NT2/D1 (cell line): ENCODE measurements at regions not wholly inside any gene's neighbourhood (a gene's known extent, or its start where the extent isn't known, plus 50 kb on each side); places are given as distances from the start of the nearest gene placed in this dataset.

Source experiments
- SUZ12 ChIP-seq: IDR thresholded peaks from 2 replicates; pipeline ENCODE4 v1.6.1; 2011; ENCODE audit not compliant: insufficient read length, insufficient read depth; ENCODE audit errors: extremely low read depth
- YY1 ChIP-seq: IDR thresholded peaks from 2 replicates; pipeline ENCODE4 v1.6.1; 2011; ENCODE audit not compliant: insufficient read length, insufficient read depth

DNA sequence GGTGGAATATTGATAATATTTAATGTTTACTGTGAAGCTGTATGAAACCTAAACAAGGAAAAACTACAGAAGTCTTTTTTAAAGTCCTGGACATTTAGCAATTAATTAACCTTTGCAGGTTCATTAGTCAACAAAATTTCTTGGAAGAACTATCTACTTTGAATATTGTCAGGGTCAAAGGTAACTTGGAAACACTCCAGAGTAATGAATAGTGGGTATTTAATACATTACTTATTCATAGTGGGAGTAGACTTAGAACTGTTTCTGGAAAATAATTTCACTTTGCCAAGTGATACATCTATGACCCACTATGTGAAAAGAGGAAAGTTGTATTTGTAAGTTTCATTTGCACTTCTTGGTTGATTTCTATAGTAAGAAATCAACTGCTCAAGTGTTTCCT is 319.1 kb downstream of the TFAP2B start:
- no peak for TF ChIP-seq YY1
- TF ChIP-seq SUZ12 = no peak
